Mucosa of descending colon (tissue), 3 donors: ENCODE measurements at regions not wholly inside any gene's neighbourhood (a gene's known extent, or its start where the extent isn't known, plus 50 kb on each side); places are given as distances from the start of the nearest gene placed in this dataset.

Experiments
- ATAC-seq: fragments of 200-7000 bp; cut with Tn5 transposase; one replicate; pipeline ENCODE4 v1.9.1; 2020; ENCODE audit warnings: mild to moderate bottlenecking, moderate library complexity
- DNase-seq, 3 donors: peaks; one replicate each; pipeline ENCODE4 v3.0.0-alpha.2; 2020
- H3K36me3 ChIP-seq: fragments of 200-600 bp; one replicate; pipeline ENCODE4 v1.8.0; 2021; ENCODE audit warnings: low read depth, mild to moderate bottlenecking
- H3K4me1 ChIP-seq: fragments of 200-600 bp; one replicate; pipeline ENCODE4 v1.8.0; 2021; ENCODE audit warnings: low read depth, mild to moderate bottlenecking
- H3K4me3 ChIP-seq: fragments of 200-600 bp; one replicate; pipeline ENCODE4 v1.8.0; 2021; ENCODE audit warnings: mild to moderate bottlenecking
- H3K9me3 ChIP-seq: fragments of 200-600 bp; one replicate; pipeline ENCODE4 v1.8.0; 2021; ENCODE audit warnings: mild to moderate bottlenecking
- intact Hi-C, 2 donors: fragments of 100-400 bp; cut with DNase I in 1 of 2; cut with micrococcal nuclease in 1 of 2; formaldehyde crosslinking; loops; one replicate each; pipeline versions ENCODE4 v1.11.0 to v1.11.1; 2022; cut with DNase I, micrococcal nuclease
- TF ChIP-seq, protein P1 (sequence below): fragments of 200-600 bp; IDR thresholded peaks from one replicate; pipeline ENCODE4 v1.8.0; 2022; ENCODE audit warnings: antibody characterized with exemption, mild to moderate bottlenecking
- donor health status: DM: no; HTN: no; CAD: no; lungs with moderate emphysema.
- donor health status: DM: no; HTN: no; CAD: no.
- donor health status: DM: no; HTN: yes; CAD: no.

DNA sequence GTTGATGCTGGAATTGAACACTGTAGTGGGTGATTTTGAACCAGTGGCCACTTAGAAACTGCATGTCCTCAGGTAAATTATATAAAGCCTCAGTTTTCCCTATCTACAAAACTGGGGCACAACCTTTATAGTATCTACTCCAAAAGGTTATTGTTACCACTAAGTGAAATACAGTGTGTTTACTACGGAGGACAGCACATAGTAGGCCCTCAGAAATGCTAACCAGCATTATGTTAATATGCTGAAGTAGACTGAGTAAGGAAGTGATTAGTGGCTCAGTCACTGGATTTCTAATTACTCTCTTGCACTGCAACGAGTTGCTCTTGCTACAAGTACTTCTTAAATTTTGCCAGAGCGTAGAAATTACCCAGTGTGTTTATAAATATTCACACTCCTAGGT lies 139.5 kb downstream of the HAUS1 start:
- DNase-seq (no peak), ATAC-seq (no peak)
- H3K4me1 ChIP-seq = no peaks in the 10 kb centered on the region
- H3K9me3 ChIP-seq = no peaks in the 10 kb centered on the region
- intact Hi-C loops = no loop called here
- TF ChIP-seq, protein P1, sequence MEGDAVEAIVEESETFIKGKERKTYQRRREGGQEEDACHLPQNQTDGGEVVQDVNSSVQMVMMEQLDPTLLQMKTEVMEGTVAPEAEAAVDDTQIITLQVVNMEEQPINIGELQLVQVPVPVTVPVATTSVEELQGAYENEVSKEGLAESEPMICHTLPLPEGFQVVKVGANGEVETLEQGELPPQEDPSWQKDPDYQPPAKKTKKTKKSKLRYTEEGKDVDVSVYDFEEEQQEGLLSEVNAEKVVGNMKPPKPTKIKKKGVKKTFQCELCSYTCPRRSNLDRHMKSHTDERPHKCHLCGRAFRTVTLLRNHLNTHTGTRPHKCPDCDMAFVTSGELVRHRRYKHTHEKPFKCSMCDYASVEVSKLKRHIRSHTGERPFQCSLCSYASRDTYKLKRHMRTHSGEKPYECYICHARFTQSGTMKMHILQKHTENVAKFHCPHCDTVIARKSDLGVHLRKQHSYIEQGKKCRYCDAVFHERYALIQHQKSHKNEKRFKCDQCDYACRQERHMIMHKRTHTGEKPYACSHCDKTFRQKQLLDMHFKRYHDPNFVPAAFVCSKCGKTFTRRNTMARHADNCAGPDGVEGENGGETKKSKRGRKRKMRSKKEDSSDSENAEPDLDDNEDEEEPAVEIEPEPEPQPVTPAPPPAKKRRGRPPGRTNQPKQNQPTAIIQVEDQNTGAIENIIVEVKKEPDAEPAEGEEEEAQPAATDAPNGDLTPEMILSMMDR = no peak
- H3K36me3 ChIP-seq = no peaks in the 10 kb centered on the region
- no peak overlapping the region for H3K4me3 ChIP-seq

DNA sequence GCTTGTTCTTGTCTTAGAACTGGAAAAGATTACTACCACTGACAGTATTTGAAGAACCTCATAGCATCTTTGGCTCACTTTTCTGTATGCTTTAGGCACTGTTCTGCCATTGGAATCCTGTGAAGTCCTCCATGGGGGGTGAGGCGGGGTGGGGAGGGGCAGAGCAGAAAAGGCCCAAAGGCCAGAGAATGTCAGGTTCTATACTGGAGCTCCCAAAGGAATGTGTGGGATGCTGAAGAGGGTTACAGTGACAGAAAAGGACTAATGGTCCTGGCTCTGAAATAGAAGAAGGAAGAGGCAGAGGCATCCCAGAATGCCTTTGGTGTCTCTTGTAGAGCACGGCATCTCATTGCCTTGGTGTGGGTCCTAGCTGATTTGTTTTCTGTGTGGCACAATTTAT lies 141.9 kb downstream of the HAUS1 start:
- no peak overlapping the region for H3K4me3 ChIP-seq
- no peak for ATAC-seq
- H3K4me1 ChIP-seq = peaks cover 19% of the 10 kb centered on the region
- TF ChIP-seq, protein P1 = no peak
- H3K9me3 ChIP-seq = no peaks in the 10 kb centered on the region
- H3K36me3 ChIP-seq = no peaks in the 10 kb centered on the region
- intact Hi-C loops = no loop called here
- DNase-seq = no peak

DNA sequence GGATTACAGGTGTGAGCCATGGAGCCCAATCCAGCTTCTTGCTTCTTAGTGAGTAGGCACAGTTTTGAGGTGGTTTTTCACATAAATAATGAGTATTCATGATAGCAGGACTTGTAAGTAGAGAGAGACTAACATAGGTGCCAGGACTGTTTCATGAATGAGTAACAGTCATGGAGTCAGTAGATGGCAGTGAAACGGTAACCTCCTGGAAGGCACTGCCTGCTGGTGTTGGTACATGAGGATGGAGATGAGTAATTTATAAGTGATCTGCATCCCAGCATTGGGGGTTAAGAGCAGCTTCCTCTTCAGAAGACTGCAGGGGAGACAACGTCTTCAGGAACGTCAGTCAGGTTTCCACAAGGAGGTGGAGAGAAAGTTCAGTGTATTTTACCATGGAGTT lies 143.8 kb downstream of the HAUS1 start:
- DNase-seq (no peak), ATAC-seq (no peak)
- Histone ChIP-seq H3K9me3 (no peaks in the 10 kb centered on the region), H3K36me3 (no peaks in the 10 kb centered on the region), H3K4me1 (peaks cover 26% of the 10 kb centered on the region), H3K4me3 (no peak overlapping the region)
- intact Hi-C loops = no loop called here
- TF ChIP-seq, protein P1 = no peak

DNA sequence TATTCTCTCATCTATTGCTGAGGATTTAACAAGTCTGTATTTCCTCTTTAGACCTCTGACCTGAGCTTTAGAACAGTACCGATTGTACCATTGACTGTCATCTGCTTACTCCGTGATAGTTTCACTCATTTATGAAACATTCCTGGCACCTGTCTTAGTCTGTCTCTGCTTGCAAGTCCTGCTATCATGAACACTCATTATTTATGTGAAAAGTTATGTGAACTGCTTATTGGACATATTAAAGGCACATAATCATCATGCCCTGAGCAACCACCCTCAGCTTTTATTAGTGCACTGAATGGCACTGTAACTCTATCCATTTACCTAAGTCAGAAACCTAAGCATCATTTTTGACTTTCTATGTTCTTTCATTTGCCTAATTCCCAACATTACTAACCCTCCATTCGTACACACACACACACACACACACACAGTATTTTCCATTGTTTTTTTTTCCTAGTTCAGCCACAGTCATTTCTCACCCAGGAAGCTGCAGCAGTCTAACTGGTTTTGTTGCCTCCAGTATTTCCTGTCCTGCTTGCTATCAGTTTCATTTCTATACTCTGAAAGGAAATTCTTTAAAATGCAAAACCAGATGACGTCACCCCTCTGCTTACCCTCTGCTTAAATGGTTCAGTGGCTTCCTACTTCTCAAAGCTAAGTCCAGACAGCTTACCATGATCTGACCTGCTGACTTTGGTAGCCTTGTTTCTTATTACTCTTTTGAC lies 146.1 kb downstream of the HAUS1 start:
- peak in 1 of 3 donors; percentile 81 for DNase-seq
- no peaks in the 10 kb centered on the region for H3K9me3 ChIP-seq
- H3K36me3 ChIP-seq = no peaks in the 10 kb centered on the region
- peak; percentile 94 for ATAC-seq
- peaks cover 26% of the 10 kb centered on the region for H3K4me1 ChIP-seq
- intact Hi-C loops = no loop called here
- TF ChIP-seq, protein P1 = no peak
- H3K4me3 ChIP-seq = no peak overlapping the region

DNA sequence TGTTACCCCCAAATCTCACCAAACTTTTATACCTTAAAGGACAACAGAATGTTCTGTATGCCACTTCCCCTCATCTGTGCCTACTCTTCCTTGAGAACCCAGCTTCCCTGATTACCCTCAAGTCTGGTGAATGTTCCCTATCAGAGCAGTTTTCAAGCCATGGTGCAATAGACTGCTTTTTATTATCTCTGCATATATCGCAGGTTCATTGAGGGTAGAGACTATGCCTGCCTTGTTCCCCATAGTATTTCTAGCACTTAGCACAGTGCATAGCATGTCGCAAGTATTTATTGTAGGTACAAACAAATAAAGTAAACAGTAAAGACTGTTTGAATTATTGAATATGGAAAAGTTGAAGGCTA lies 146.6 kb downstream of the HAUS1 start:
- H3K4me1 ChIP-seq = peaks cover 29% of the 10 kb centered on the region
- H3K36me3 ChIP-seq = no peaks in the 10 kb centered on the region
- H3K9me3 ChIP-seq = no peaks in the 10 kb centered on the region
- intact Hi-C loops = no loop called here
- TF ChIP-seq, protein P1 = no peak
- peak; percentile 75 for ATAC-seq
- no peak for DNase-seq
- no peak overlapping the region for H3K4me3 ChIP-seq

DNA sequence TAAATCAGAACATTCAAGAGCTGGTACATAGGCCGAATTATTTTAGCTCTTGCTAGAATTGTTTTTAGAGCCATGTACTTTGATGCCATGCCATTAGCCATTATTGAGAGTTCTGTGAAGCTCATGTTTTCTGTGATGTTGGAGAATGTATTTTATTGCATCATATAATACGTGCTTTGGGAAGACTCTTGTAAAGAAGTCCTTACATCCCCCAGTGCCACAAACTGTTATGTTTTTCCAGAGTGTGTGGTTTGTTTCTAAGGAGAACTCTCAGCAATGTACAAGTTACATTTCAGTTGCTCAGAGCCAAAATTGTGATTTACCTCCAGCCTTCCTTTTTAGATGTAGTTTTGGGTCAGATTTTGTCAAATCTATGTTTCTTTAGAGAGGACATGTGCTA lies 148.6 kb downstream of the HAUS1 start:
- peaks cover 33% of the 10 kb centered on the region for H3K4me1 ChIP-seq
- no peaks in the 10 kb centered on the region for H3K36me3 ChIP-seq
- intact Hi-C loops = no loop called here
- TF ChIP-seq, protein P1 = no peak
- no peaks in the 10 kb centered on the region for H3K9me3 ChIP-seq
- DNase-seq = no peak
- no peak overlapping the region for H3K4me3 ChIP-seq
- no peak for ATAC-seq
